HepG2 (cell line): ENCODE measurements at regions not wholly inside any gene's neighbourhood (a gene's known extent, or its start where the extent isn't known, plus 50 kb on each side); places are given as distances from the start of the nearest gene placed in this dataset.

Source experiments
- BRD4 ChIP-seq: sonication (generic); formaldehyde crosslinking; IDR thresholded peaks from 2 replicates; pipeline ENCODE4 v1.4.0; 2020; ENCODE audit warnings: missing genetic modification reagents
- GABPA ChIP-seq, 2 experiments: IDR thresholded peaks; 2 replicates each; pipeline ENCODE4 v1.6.1; 2011 to 2016; ENCODE audit warnings: low read depth in 2 of 2, low read length in 1 of 2, missing biosample characterization in 1 of 2, missing genetic modification characterization in 1 of 2
- POLR2A ChIP-seq, 2 experiments: IDR thresholded peaks; 2 replicates each; pipeline ENCODE4 v1.6.1; 2011; ENCODE audit warnings: low read depth in 2 of 2, low read length in 2 of 2, mild to moderate bottlenecking in 1 of 2, moderate library complexity in 1 of 2; ENCODE audit not compliant: insufficient read depth in 1 of 2
- TOE1 ChIP-seq: sonication (generic); formaldehyde crosslinking; IDR thresholded peaks from 2 replicates; pipeline ENCODE4 v1.4.0; 2020; ENCODE audit warnings: mild to moderate bottlenecking, missing genetic modification reagents
- TF ChIP-seq, protein P1 (sequence below): sonication (generic); formaldehyde crosslinking; IDR thresholded peaks from 2 replicates; pipeline ENCODE4 v1.4.0; 2020; ENCODE audit warnings: missing genetic modification reagents, borderline replicate concordance

DNA sequence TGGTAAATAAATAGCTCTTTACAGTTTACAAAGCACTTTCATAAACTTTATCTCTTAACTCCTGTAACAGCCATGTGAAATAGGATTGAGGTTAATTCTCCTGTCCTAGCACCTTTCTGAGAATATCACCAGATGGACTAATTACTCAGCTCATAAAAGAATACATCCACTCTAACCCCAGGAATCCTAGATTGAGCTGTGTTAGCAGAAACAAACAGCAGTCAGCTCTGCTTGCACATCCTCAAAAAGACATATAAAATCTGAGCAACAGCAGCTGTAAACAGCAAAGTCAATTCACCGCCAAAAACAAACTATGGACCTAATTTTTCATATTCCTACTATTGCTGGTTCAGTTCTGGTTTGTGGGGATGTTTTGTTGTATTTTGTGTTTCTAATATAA, 182.8 kb downstream of the QDPR start:
- TF ChIP-seq BRD4 (CRISPR knock-in tag) (no peak), POLR2A (IDR thresholded peaks at IDR 0.05; ENCODE audit: insufficient read depth in 1 of 2, low read depth in 2 of 2, low read length in 2 of 2) (no peak), TOE1 (CRISPR knock-in tag) (no peak), GABPA (IDR thresholded peaks at IDR 0.05; ENCODE audit: low read depth, low read length) (no peak), GABPA (CRISPR knock-in tag; IDR thresholded peaks at IDR 0.05; ENCODE audit: low read depth) (no peak)
- TF ChIP-seq, protein P1, sequence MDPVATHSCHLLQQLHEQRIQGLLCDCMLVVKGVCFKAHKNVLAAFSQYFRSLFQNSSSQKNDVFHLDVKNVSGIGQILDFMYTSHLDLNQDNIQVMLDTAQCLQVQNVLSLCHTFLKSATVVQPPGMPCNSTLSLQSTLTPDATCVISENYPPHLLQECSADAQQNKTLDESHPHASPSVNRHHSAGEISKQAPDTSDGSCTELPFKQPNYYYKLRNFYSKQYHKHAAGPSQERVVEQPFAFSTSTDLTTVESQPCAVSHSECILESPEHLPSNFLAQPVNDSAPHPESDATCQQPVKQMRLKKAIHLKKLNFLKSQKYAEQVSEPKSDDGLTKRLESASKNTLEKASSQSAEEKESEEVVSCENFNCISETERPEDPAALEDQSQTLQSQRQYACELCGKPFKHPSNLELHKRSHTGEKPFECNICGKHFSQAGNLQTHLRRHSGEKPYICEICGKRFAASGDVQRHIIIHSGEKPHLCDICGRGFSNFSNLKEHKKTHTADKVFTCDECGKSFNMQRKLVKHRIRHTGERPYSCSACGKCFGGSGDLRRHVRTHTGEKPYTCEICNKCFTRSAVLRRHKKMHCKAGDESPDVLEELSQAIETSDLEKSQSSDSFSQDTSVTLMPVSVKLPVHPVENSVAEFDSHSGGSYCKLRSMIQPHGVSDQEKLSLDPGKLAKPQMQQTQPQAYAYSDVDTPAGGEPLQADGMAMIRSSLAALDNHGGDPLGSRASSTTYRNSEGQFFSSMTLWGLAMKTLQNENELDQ, result no peak
